ENCODE measurements at regions not wholly inside any gene's neighbourhood (a gene's known extent, or its start where the extent isn't known, plus 50 kb on each side); places are given as distances from the start of the nearest gene placed in this dataset.
"Not testable (repeated sequence)": the region's sequence is repeated elsewhere in the genome, so short reads cannot be mapped to it uniquely, and the experiment has no call there.

GRCh38 chr3:99568663-99569335 is 69.6 kb upstream of the COL8A1 start:
- TF ChIP-seq CTCF (IDR thresholded peaks at IDR 0.05; ENCODE audit: insufficient read depth, low read depth, low read length): no peak
- peak; percentile 34 for DNase-seq (ENCODE audit: low read depth)
- no peak overlapping the region for H3K4me3 ChIP-seq (ENCODE audit: low read depth, low read length)

DNA sequence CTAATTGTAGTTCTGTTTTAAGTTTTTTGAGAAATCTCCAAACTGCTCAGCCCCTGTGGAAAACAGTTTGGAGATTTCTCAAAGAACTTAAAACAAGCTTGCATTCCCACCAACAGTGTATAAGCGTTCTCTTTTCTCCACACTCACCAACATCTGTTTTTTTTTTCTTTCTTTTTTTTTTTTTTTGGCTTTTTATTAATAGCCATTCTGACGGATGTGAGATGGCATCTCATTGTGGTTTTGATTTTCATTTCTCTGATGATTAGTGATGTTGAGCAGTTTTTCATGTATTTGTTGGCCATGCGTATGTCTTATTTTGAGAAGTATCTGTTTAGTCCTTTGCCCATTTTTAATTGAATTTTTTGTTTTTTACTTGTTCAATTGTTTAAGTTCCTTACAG is 73.1 kb upstream of the COL8A1 start:
- H3K4me3 ChIP-seq (ENCODE audit: low read depth, low read length): no peak overlapping the region
- no peak for DNase-seq (ENCODE audit: low read depth)
- TF ChIP-seq CTCF (IDR thresholded peaks at IDR 0.05; ENCODE audit: insufficient read depth, low read depth, low read length): no peak

DNA sequence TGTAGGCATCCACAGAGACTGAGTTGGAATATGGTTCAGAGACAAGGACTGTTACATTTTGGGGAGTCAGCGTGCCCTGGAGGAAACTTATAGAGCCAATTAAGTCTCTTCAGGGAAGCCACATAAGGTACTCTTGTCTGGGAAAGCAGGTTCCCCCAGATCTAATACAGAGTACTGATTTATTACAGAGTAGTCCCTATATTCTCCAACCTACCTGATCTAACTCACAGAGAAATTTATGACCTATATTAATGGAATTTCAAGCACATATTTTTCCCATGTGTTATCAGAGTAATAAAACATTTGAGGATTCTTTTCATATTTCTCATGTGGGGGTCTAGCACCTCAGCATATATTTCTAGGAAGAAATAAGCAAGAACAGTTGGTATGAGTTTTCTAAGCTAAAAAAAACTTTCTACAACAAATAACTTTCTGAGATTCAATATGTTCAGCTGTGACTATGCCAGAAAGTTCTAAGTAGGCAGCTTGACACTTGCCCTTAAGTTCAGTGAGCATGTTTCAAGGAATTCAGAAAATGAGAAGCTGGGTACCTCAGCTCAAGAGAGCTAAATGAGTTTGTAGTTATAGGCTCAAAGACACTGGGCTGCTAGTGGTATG is 75.3 kb upstream of the COL8A1 start:
- H3K4me3 ChIP-seq (ENCODE audit: low read depth, low read length): no peak overlapping the region
- no peak for TF ChIP-seq CTCF (IDR thresholded peaks at IDR 0.05; ENCODE audit: insufficient read depth, low read depth, low read length)
- no peak for DNase-seq (ENCODE audit: low read depth)

- TF ChIP-seq CTCF (IDR thresholded peaks at IDR 0.05; ENCODE audit: insufficient read depth, low read depth, low read length): no peak
- no peak overlapping the region for H3K4me3 ChIP-seq (ENCODE audit: low read depth, low read length)
- DNase-seq (ENCODE audit: low read depth): peak; percentile 57
Observed at GRCh38 chr3:99562138-99562537, 76.3 kb upstream of the COL8A1 start.

DNA sequence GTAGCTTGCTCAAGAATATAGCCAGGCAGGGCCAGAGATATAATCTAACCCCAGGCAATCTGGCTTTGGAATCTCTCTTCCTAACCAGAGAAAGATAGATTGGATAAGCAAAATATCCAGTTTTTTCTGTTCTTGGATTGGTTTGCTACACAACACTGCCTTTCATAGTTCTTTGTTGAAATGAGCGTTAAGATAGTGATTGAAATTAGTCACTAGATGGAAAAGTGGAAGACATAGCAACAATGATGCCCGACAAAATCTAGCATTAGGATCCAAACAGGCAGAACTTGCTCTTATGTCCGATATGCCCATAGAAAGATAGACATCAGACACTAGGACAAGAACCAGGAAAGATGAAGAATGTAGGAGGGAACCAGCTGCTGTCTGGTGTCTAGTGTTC is 77.3 kb upstream of the COL8A1 start:
- TF ChIP-seq CTCF (IDR thresholded peaks at IDR 0.05; ENCODE audit: insufficient read depth, low read depth, low read length): no peak
- no peak for DNase-seq (ENCODE audit: low read depth)

GRCh38 chr3:99559196-99559595 is 79.2 kb upstream of the COL8A1 start:
- DNase-seq (ENCODE audit: low read depth): peak; percentile 67
- no peak for TF ChIP-seq CTCF (IDR thresholded peaks at IDR 0.05; ENCODE audit: insufficient read depth, low read depth, low read length)
- H3K4me3 ChIP-seq (ENCODE audit: low read depth, low read length): no peak overlapping the region

More for the DNA sequence above, 77.3 kb upstream of the COL8A1 start:
- no peak overlapping the region for H3K4me3 ChIP-seq (ENCODE audit: low read depth, low read length)

DNA sequence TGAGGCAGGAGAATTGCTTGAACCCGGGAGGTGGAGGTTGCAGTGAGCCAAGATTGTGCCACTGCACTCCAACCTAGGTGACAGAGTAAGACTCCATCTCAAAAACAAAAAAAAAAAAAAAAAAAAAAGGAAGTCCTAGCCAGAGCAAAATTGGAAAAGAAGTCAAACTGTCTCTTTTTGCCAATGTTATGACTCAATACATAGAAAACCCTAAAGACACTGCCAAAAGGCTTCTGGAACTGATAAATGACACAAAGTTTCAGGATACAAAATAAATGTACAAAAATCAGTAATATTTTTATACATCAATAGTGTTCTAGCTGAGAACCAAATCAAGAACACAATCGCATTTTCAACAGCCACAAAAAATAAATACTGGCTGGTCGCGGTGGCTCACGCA is 82.5 kb upstream of the COL8A1 start:
- not testable (repeated sequence) for DNase-seq (ENCODE audit: low read depth); H3K4me3 ChIP-seq (ENCODE audit: low read depth, low read length)
